ENCODE measurements at regions not wholly inside any gene's neighbourhood (a gene's known extent, or its start where the extent isn't known, plus 50 kb on each side); places are given as distances from the start of the nearest gene placed in this dataset.

- TF ChIP-seq CTCF (IDR thresholded peaks at IDR 0.05; ENCODE audit: poor library complexity) (no peak), EZH2 (IDR thresholded peaks at IDR 0.05; ENCODE audit: borderline replicate concordance) (no peak)
These were observed 151.6 kb upstream of the IVNS1ABP start for GRCh38 chr1:185468626-185469025.

Measured in hepatocyte (in vitro differentiated cells).